ENCODE measurements at regions not wholly inside any gene's neighbourhood (a gene's known extent, or its start where the extent isn't known, plus 50 kb on each side); places are given as distances from the start of the nearest gene placed in this dataset.

DNA sequence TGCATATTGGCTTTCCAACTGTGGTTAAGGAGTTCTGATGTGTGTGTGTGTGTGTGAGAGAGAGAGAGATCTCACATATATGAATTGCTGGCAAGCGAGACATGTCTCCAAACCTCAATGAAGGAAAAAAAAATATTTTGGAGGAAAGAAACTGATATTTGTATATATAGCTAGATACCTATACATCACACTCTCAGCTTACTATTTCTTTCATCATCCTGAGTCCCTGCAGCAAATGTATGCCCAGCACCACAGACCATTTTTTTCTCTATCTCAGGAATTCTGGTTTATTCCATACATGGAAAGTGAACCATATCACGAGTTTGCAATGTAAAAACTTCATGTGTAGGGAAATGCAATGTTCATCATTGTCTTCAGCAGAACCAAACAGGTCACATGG is 68.9 kb downstream of the MTERF1 start:
- TF ChIP-seq GATA1 (IDR thresholded peaks at IDR 0.05; ENCODE audit: low read depth, low read length) (no peak), POLR2A (IDR thresholded peaks at IDR 0.05; ENCODE audit: low read length) (no peak)

DNA sequence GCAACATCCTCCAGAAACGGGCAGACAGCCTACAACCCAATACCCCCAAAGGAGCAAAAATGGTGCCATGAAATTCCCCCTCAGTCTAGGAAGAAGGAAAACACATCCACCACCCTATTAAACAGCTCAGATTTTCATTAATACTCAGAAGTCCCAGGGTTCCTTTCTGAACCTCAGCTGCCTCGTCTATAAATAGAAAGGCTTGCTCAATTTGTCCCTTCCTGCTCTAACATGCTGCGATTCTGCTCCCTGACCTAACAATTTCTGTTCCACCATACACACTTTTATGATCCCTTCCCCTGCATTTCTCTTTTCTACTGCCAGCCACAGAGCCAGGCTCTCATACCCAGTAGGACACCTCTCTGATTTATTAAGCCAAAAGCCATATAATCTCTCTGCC is 68.1 kb downstream of the MTERF1 start:
- no peak for TF ChIP-seq POLR2A (IDR thresholded peaks at IDR 0.05; ENCODE audit: low read length)
- no peak for TF ChIP-seq GATA1 (IDR thresholded peaks at IDR 0.05; ENCODE audit: low read depth, low read length)
- no peak for DNase-seq

More for the DNA sequence above, 68.9 kb downstream of the MTERF1 start:
- DNase-seq: no peak

DNA sequence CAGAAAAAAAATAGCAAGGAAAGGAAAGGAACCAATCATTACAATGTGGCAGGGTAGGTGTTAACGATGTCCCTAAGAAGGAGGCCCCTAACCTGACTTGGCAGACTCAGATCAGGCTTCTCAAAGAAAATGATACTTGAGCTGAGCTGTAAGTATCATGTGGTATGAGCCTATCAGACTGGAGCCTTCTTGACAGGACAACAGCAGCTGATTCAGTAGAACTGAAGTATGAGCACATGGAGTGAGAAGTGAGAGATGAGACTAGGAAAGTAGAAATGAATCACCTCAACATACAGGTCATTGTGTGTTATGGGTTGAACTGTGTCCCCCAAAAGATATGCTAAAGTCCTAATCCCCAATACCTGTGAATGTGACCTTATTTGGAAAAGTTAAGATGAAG is 66.3 kb downstream of the MTERF1 start:
- no peak for DNase-seq
- TF ChIP-seq GATA1 (IDR thresholded peaks at IDR 0.05; ENCODE audit: low read depth, low read length): no peak
- no peak for TF ChIP-seq POLR2A (IDR thresholded peaks at IDR 0.05; ENCODE audit: low read length)
